ENCODE measurements at regions not wholly inside any gene's neighbourhood (a gene's known extent, or its start where the extent isn't known, plus 50 kb on each side); places are given as distances from the start of the nearest gene placed in this dataset.
A peak's percentile ranks its signal among the peaks of the same experiment; 100 is the strongest.

DNA sequence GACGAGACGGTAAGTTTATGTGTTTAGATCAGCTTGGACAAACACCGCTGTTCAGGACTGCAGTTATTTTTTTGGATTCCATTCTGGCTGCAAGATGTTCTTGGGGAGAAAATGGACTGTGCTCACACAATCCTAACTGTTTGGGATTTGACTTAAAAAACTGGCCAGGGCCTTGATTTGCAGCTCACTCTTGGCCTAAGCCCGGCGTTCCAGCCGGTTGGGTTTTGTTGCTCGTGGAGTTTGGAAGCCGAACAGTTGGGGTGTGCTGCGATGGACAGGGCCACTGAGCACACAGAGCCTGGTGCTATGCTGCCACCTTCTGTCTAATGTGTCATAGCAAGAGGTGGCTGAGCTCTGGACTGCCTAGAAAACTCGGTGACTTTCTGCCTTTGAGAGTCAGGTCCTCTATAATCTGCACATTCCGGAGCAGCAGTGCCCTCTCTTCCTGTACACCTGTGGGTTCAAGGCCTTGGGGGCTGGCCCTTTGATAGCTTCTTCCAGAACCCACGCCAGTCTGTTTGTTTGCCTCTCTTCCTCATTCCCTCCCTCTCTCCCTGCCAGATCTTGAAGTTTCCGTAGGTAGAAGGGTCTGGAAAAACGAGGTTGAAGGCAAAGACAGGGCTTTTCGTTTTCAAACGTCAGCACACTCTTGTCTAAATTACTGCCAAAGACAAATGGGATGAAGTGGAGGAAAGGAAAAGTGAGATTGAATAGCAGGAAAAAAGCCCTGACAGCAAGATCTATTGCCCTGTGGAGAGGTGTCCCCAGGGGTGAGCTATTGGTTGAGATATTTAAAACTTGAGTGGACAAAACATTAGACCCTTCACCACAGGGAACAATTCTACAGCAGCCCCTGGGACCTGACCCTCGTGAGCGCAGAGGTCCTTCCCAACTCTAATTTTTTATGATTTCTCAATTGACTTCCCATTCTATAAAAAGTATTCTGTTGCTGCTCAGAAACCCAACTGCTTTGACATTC is 167.5 kb upstream of the HABP2 start:
- 24% methylated on average over 18 of the region's 18 CpGs for WGBS, 2 donors
- H3K4me1 ChIP-seq = peaks cover 0 to 4% of the 10 kb centered on the region in 2 donors

DNA sequence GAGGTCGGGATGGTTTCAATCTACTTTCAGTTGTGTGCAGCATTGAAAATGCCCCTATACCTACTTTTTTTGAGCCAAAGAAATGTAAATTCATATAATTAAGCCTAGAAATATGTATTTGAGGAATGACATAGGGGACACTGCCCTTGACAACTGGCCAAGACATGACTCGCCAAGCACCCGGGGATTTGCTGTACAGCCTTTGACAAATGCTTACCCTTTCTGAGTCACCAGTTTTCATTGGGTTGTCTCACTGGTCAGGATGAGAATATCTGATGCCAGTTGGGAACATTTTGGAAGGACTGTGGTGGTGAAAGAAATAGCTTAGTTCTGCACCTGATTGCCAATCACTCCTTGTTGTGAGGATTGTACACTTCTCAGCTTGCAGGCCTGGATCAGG is 166.8 kb upstream of the HABP2 start:
- H3K4me3 ChIP-seq (replicated peaks in 1 of 3) = no peak overlapping the region
- no peak for DNase-seq
- no peaks in the 10 kb centered on the region for H3K36me3 ChIP-seq
- TF ChIP-seq, protein P1, sequence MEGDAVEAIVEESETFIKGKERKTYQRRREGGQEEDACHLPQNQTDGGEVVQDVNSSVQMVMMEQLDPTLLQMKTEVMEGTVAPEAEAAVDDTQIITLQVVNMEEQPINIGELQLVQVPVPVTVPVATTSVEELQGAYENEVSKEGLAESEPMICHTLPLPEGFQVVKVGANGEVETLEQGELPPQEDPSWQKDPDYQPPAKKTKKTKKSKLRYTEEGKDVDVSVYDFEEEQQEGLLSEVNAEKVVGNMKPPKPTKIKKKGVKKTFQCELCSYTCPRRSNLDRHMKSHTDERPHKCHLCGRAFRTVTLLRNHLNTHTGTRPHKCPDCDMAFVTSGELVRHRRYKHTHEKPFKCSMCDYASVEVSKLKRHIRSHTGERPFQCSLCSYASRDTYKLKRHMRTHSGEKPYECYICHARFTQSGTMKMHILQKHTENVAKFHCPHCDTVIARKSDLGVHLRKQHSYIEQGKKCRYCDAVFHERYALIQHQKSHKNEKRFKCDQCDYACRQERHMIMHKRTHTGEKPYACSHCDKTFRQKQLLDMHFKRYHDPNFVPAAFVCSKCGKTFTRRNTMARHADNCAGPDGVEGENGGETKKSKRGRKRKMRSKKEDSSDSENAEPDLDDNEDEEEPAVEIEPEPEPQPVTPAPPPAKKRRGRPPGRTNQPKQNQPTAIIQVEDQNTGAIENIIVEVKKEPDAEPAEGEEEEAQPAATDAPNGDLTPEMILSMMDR (IDR thresholded peaks at IDR 0.05) = no peak
- no peak for TF ChIP-seq POLR2A (IDR thresholded peaks at IDR 0.05)
- peaks cover 0 to 4% of the 10 kb centered on the region in 2 donors for H3K4me1 ChIP-seq
- intact Hi-C loops (cut with DNase I) = loop anchor here (10.0 kb wide), 2 partner anchors 661 to 821 kb away; no protein-coding TSS in a partner anchor
- no peaks in the 10 kb centered on the region for H3K27me3 ChIP-seq
- H3K27ac ChIP-seq = no peak overlapping the region
- H3K9me3 ChIP-seq = no peaks in the 10 kb centered on the region
- WGBS, 2 donors = 58 to 71% methylated on average over 3 of the region's 3 CpGs

More for the DNA sequence above, 167.5 kb upstream of the HABP2 start:
- Histone ChIP-seq H3K4me3 (replicated peaks in 1 of 3) (no peak overlapping the region), H3K9me3 (no peaks in the 10 kb centered on the region), H3K27ac (peak overlapping the region in 1 of 3 donors; percentile 26), H3K36me3 (no peaks in the 10 kb centered on the region), H3K27me3 (no peaks in the 10 kb centered on the region)
- intact Hi-C loops (cut with DNase I) = loop anchor here (10.0 kb wide), 2 partner anchors 661 to 821 kb away; no protein-coding TSS in a partner anchor
- peak; percentile 88 to 93 for DNase-seq
- TF ChIP-seq POLR2A (IDR thresholded peaks at IDR 0.05) = no peak
- TF ChIP-seq, protein P1 (IDR thresholded peaks at IDR 0.05) = peak; percentile 52 to 96 (median 88)

DNA sequence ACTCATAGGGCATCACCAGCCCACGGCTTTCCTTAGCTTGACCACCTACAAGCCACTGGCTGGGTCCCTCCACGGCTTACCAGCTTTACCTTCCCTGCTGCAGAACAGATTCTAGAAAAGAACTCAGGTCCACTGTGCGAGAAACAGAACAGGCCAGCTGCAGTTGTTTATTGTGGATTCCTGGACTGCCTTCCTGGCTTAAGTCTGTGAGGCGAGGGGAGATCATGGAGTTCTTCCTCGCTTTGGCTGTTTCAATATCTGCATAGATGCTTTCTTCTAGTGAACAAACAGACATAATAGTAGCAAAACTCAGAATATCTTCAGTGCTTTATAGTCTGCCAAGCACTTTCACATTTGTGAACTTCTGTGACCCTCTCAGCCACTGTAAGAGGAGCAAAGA is 162.9 kb upstream of the HABP2 start:
- no peaks in the 10 kb centered on the region for H3K9me3 ChIP-seq
- H3K4me3 ChIP-seq (replicated peaks in 1 of 3) = no peak overlapping the region
- no peaks in the 10 kb centered on the region for H3K27me3 ChIP-seq
- intact Hi-C loops (cut with DNase I) = loop anchor here (10.0 kb wide), 2 partner anchors 665 to 825 kb away; no protein-coding TSS in a partner anchor
- H3K36me3 ChIP-seq = no peaks in the 10 kb centered on the region
- peaks cover 0 to under 1% of the 10 kb centered on the region in 2 donors for H3K4me1 ChIP-seq
- H3K27ac ChIP-seq = no peak overlapping the region
- DNase-seq = no peak
- no peak for TF ChIP-seq POLR2A (IDR thresholded peaks at IDR 0.05)
- TF ChIP-seq, protein P1 (IDR thresholded peaks at IDR 0.05) = no peak
- WGBS, 2 donors = 95 to 96% methylated on average over 5 of the region's 5 CpGs

DNA sequence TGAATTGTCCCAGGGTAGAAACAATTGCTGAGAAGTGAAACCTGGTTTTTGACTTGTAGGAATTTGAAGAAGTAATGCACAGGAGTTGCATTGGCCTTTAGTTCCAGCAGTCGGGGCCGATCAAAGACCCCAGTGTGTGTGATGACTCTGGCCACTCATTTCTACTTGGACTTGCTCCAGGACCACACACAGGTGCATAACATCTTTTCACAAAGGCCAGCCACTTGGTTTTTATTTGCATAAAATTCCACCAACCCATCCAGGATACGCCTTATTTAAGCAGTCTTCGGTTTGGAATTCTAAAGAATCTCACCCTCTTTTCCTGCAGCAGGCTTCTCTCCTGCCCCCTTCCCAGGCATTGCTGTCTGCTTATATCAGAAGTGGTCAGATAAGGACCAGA is 162.0 kb upstream of the HABP2 start:
- H3K36me3 ChIP-seq = no peaks in the 10 kb centered on the region
- WGBS, 2 donors = 61 to 67% methylated on average over 4 of the region's 4 CpGs
- H3K27me3 ChIP-seq = no peaks in the 10 kb centered on the region
- intact Hi-C loops (cut with DNase I) = no loop called here
- H3K9me3 ChIP-seq = no peaks in the 10 kb centered on the region
- H3K27ac ChIP-seq = no peak overlapping the region
- no peak overlapping the region for H3K4me3 ChIP-seq (replicated peaks in 1 of 3)
- H3K4me1 ChIP-seq = no peaks in the 10 kb centered on the region
- TF ChIP-seq, protein P1 (IDR thresholded peaks at IDR 0.05) = no peak
- no peak for TF ChIP-seq POLR2A (IDR thresholded peaks at IDR 0.05)
- no peak for DNase-seq

DNA sequence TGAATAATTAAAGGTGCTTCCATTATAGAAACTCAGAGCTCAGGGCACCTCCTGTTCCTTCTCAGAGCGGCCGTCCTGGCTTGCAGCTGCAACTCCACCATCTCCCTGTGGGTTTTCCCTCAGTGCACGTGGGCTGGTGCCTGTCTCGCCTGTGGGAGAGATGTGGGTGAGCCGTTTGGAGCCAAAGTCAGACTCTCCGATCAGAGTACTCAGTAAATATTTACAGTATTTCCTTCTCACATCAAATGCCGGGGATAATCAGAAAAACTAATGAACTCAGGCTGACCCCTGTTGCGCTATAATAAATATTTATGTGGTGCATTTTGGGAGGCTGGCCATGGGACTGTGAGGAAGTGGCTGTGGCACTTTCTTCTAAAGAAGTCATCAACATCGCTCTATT is 155.8 kb upstream of the HABP2 start:
- Histone ChIP-seq H3K36me3 (no peaks in the 10 kb centered on the region), H3K4me3 (replicated peaks in 1 of 3) (no peak overlapping the region), H3K27ac (no peak overlapping the region), H3K4me1 (no peaks in the 10 kb centered on the region), H3K27me3 (no peaks in the 10 kb centered on the region), H3K9me3 (no peaks in the 10 kb centered on the region)
- intact Hi-C loops (cut with DNase I) = no loop called here
- TF ChIP-seq, protein P1 (IDR thresholded peaks at IDR 0.05) = no peak
- TF ChIP-seq POLR2A (IDR thresholded peaks at IDR 0.05) = no peak
- no peak for DNase-seq
- whole genome bisulfite sequencing, 2 donors = 75 to 80% methylated on average over 9 of the region's 9 CpGs
